BLaER1 treated with 17β-estradiol and CSF1 and Interleukin-3, amounts not matched to agents 10 nM and 100 nM (cell line): ENCODE measurements at regions not wholly inside any gene's neighbourhood (a gene's known extent, or its start where the extent isn't known, plus 50 kb on each side); places are given as distances from the start of the nearest gene placed in this dataset.

Experiments
- H3K27ac ChIP-seq, 11 experiments: shearing (Covaris generic); formaldehyde crosslinking; 2 replicates each; pipeline ENCODE4 v1.8.1; 2022
- H3K27me3 ChIP-seq, 11 experiments: shearing (Covaris generic); formaldehyde crosslinking; 2 replicates each; pipeline ENCODE4 v1.8.1; 2022
- H3K36me3 ChIP-seq, 11 experiments: shearing (Covaris generic); formaldehyde crosslinking; 2 replicates each; pipeline ENCODE4 v1.8.1; 2022
- H3K4me1 ChIP-seq, 10 experiments: shearing (Covaris generic); formaldehyde crosslinking; 2 replicates each; pipeline ENCODE4 v1.8.1; 2022
- H3K4me2 ChIP-seq, 11 experiments: shearing (Covaris generic); formaldehyde crosslinking; 2 replicates each; pipeline ENCODE4 v1.8.1; 2022
- H3K4me3 ChIP-seq, 10 experiments: shearing (Covaris generic); formaldehyde crosslinking; 2 replicates each; pipeline ENCODE4 v1.8.1; 2022
- H3K9ac ChIP-seq, 11 experiments: shearing (Covaris generic); formaldehyde crosslinking; 2 replicates each; pipeline ENCODE4 v1.8.1; 2022
- H3K9me3 ChIP-seq, 11 experiments: shearing (Covaris generic); formaldehyde crosslinking; replicated peaks in 1 of 11; 2 replicates each; pipeline ENCODE4 v1.8.1; 2022
- H4K20me1 ChIP-seq, 11 experiments: shearing (Covaris generic); formaldehyde crosslinking; 2 replicates each; pipeline ENCODE4 v1.8.1; 2022
- Cebpa-rat ChIP-seq, 11 experiments: shearing (Covaris generic); IDR thresholded peaks; 2 replicates each; pipeline ENCODE4 v1.8.1; 2022

GRCh38 chr1:116270316-116271057, 102.6 kb upstream of the ATP1A1 start:
- no peaks in the 10 kb centered on the region for H3K36me3 ChIP-seq
- H3K9ac ChIP-seq, result no peak overlapping the region
- no peak overlapping the region for H3K27ac ChIP-seq
- TF ChIP-seq Cebpa-rat (IDR thresholded peaks at IDR 0.05), result no peak
- peaks cover 0 to 11% (median 6%) of the 10 kb centered on the region in 10 experiments; a peak in 11 of 20 replicates for H3K4me1 ChIP-seq
- no peak overlapping the region for H3K4me3 ChIP-seq
- H3K27me3 ChIP-seq, result no peaks in the 10 kb centered on the region
- H3K4me2 ChIP-seq, result no peak overlapping the region
- H3K9me3 ChIP-seq, result no peaks in the 10 kb centered on the region
- H4K20me1 ChIP-seq, result no peaks in the 10 kb centered on the region

- H3K9ac ChIP-seq, result no peak overlapping the region
- no peaks in the 10 kb centered on the region for H3K27me3 ChIP-seq
- TF ChIP-seq Cebpa-rat (IDR thresholded peaks at IDR 0.05), result no peak
- H3K4me2 ChIP-seq, result peak overlapping the region in 5 of 11 experiments; percentile 7 to 51 (median 25); a peak in 7 of 22 replicates
- H3K27ac ChIP-seq, result no peak overlapping the region
- no peak overlapping the region for H3K4me3 ChIP-seq
- H3K4me1 ChIP-seq, result peaks cover 0 to 11% (median 4%) of the 10 kb centered on the region in 10 experiments; a peak in 11 of 20 replicates
- no peaks in the 10 kb centered on the region for H3K36me3 ChIP-seq
- H4K20me1 ChIP-seq, result no peaks in the 10 kb centered on the region
- no peaks in the 10 kb centered on the region for H3K9me3 ChIP-seq
Measured at GRCh38 chr1:116273042-116273783, 99.8 kb upstream of the ATP1A1 start.

- Histone ChIP-seq H3K4me3 (no peak overlapping the region), H3K4me1 (peaks cover 0 to 11% (median 4%) of the 10 kb centered on the region in 10 experiments; a peak in 7 of 20 replicates), H3K27me3 (no peaks in the 10 kb centered on the region), H4K20me1 (no peaks in the 10 kb centered on the region), H3K9me3 (peaks cover 0 to 5% (median 0%) of the 10 kb centered on the region in 11 experiments; a peak in 4 of 22 replicates), H3K4me2 (no peak overlapping the region), H3K27ac (no peak overlapping the region), H3K9ac (no peak overlapping the region), H3K36me3 (no peaks in the 10 kb centered on the region)
- no peak for TF ChIP-seq Cebpa-rat (IDR thresholded peaks at IDR 0.05)
Measured at GRCh38 chr1:116276532-116276931, 96.5 kb upstream of the ATP1A1 start.

- Histone ChIP-seq H3K9ac (no peak overlapping the region), H3K4me3 (no peak overlapping the region), H4K20me1 (no peaks in the 10 kb centered on the region), H3K27ac (no peak overlapping the region), H3K27me3 (no peaks in the 10 kb centered on the region), H3K9me3 (peaks cover 0 to 19% (median 0%) of the 10 kb centered on the region in 11 experiments; a peak in 6 of 22 replicates), H3K4me2 (no peak overlapping the region), H3K36me3 (no peaks in the 10 kb centered on the region), H3K4me1 (peaks cover 0 to 10% (median 4%) of the 10 kb centered on the region in 10 experiments; a peak in 7 of 20 replicates)
- TF ChIP-seq Cebpa-rat (IDR thresholded peaks at IDR 0.05), result no peak
Measured at GRCh38 chr1:116277840-116278540, 95.1 kb upstream of the ATP1A1 start.

GRCh38 chr1:116278541-116278866, 94.5 kb upstream of the ATP1A1 start:
- Histone ChIP-seq H3K36me3 (no peaks in the 10 kb centered on the region), H3K4me3 (no peak overlapping the region), H3K27ac (no peak overlapping the region), H4K20me1 (no peaks in the 10 kb centered on the region), H3K4me1 (peaks cover 0 to 5% (median under 1%) of the 10 kb centered on the region in 10 experiments; a peak in 7 of 20 replicates), H3K9me3 (peaks cover 0 to 20% (median 0%) of the 10 kb centered on the region in 11 experiments; a peak in 6 of 22 replicates), H3K27me3 (no peaks in the 10 kb centered on the region), H3K9ac (no peak overlapping the region), H3K4me2 (no peak overlapping the region)
- TF ChIP-seq Cebpa-rat (IDR thresholded peaks at IDR 0.05), result no peak

- Histone ChIP-seq H3K27ac (no peak overlapping the region), H4K20me1 (no peaks in the 10 kb centered on the region), H3K9ac (no peak overlapping the region), H3K4me3 (no peak overlapping the region), H3K4me2 (no peak overlapping the region), H3K9me3 (peaks cover 0 to 20% (median 0%) of the 10 kb centered on the region in 11 experiments; a peak in 6 of 22 replicates), H3K4me1 (no peaks in the 10 kb centered on the region), H3K27me3 (no peaks in the 10 kb centered on the region), H3K36me3 (no peaks in the 10 kb centered on the region)
- TF ChIP-seq Cebpa-rat (IDR thresholded peaks at IDR 0.05), result no peak
Measured at GRCh38 chr1:116279715-116280114, 93.3 kb upstream of the ATP1A1 start.

- no peaks in the 10 kb centered on the region for H3K27me3 ChIP-seq
- no peak overlapping the region for H3K4me3 ChIP-seq
- H3K9me3 ChIP-seq, result peaks cover 0 to 20% (median 0%) of the 10 kb centered on the region in 11 experiments; a peak in 6 of 22 replicates
- no peak overlapping the region for H3K4me2 ChIP-seq
- H3K27ac ChIP-seq, result no peak overlapping the region
- no peaks in the 10 kb centered on the region for H3K36me3 ChIP-seq
- no peaks in the 10 kb centered on the region for H4K20me1 ChIP-seq
- no peak for TF ChIP-seq Cebpa-rat (IDR thresholded peaks at IDR 0.05)
- H3K9ac ChIP-seq, result no peak overlapping the region
- peaks cover 0 to 19% (median 4%) of the 10 kb centered on the region in 10 experiments; a peak in 7 of 20 replicates for H3K4me1 ChIP-seq
Measured at GRCh38 chr1:116284819-116285390, 88.1 kb upstream of the ATP1A1 start.

GRCh38 chr1:116286541-116286971, 86.5 kb upstream of the ATP1A1 start:
- Histone ChIP-seq H3K9me3 (peaks cover 0 to 15% (median 0%) of the 10 kb centered on the region in 11 experiments; a peak in 6 of 22 replicates), H3K27ac (no peak overlapping the region), H3K36me3 (no peaks in the 10 kb centered on the region), H4K20me1 (no peaks in the 10 kb centered on the region), H3K4me3 (no peak overlapping the region), H3K4me1 (peaks cover 0 to 19% (median 4%) of the 10 kb centered on the region in 10 experiments; a peak in 7 of 20 replicates), H3K4me2 (no peak overlapping the region), H3K9ac (no peak overlapping the region), H3K27me3 (no peaks in the 10 kb centered on the region)
- TF ChIP-seq Cebpa-rat (IDR thresholded peaks at IDR 0.05), result no peak
